ENCODE measurements at regions not wholly inside any gene's neighbourhood (a gene's known extent, or its start where the extent isn't known, plus 50 kb on each side); places are given as distances from the start of the nearest gene placed in this dataset.
A peak's percentile ranks its signal among the peaks of the same experiment; 100 is the strongest.
"Not testable (repeated sequence)": the region's sequence is repeated elsewhere in the genome, so short reads cannot be mapped to it uniquely, and the experiment has no call there.

GRCh38 chr20:53738945-53739798 is 145.5 kb upstream of the ZNF217 start:
- Histone ChIP-seq H3K4me3 (ENCODE audit: low read length) (peak overlapping the region; percentile 49; the same call in 1 of the 2 replicates), H3K27ac (ENCODE audit: low read length) (peak overlapping the region; percentile 37), H3K4me1 (ENCODE audit: insufficient read depth, low read length) (peaks cover 65% of the 10 kb centered on the region)

GRCh38 chr20:53738039-53738944 is 144.7 kb upstream of the ZNF217 start:
- Histone ChIP-seq H3K27ac (ENCODE audit: low read length) (peak overlapping the region; percentile 37), H3K27me3 (ENCODE audit: insufficient read depth, low read length) (no peaks in the 10 kb centered on the region), H3K9ac (ENCODE audit: low read depth, low read length) (peak overlapping the region; percentile 80), H3K4me3 (ENCODE audit: low read length) (peak overlapping the region; percentile 37; the same call in 1 of the 2 replicates), H3K4me1 (ENCODE audit: insufficient read depth, low read length) (peaks cover 62% of the 10 kb centered on the region), H3K36me3 (ENCODE audit: insufficient read depth, low read depth, low read length) (no peaks in the 10 kb centered on the region), H3K9me3 (ENCODE audit: insufficient read depth, low read depth, low read length) (no peaks in the 10 kb centered on the region)

More at GRCh38 chr20:53738945-53739798, 145.5 kb upstream of the ZNF217 start:
- Histone ChIP-seq H3K36me3 (ENCODE audit: insufficient read depth, low read depth, low read length) (no peaks in the 10 kb centered on the region), H3K27me3 (ENCODE audit: insufficient read depth, low read length) (no peaks in the 10 kb centered on the region), H3K9me3 (ENCODE audit: insufficient read depth, low read depth, low read length) (no peaks in the 10 kb centered on the region), H3K9ac (ENCODE audit: low read depth, low read length) (peak overlapping the region; percentile 80)

- Histone ChIP-seq H3K9me3 (ENCODE audit: insufficient read depth, low read depth, low read length) (no peaks in the 10 kb centered on the region), H3K4me1 (ENCODE audit: insufficient read depth, low read length) (peaks cover 62% of the 10 kb centered on the region), H3K27ac (ENCODE audit: low read length) (peak overlapping the region; percentile 37), H3K27me3 (ENCODE audit: insufficient read depth, low read length) (no peaks in the 10 kb centered on the region), H3K36me3 (ENCODE audit: insufficient read depth, low read depth, low read length) (no peaks in the 10 kb centered on the region), H3K4me3 (ENCODE audit: low read length) (peak overlapping the region; percentile 37; the same call in 1 of the 2 replicates), H3K9ac (ENCODE audit: low read depth, low read length) (peak overlapping the region; percentile 80; the same call in 1 of the 2 replicates)
These were observed 143.9 kb upstream of the ZNF217 start for GRCh38 chr20:53737396-53738038.

GRCh38 chr20:53736757-53737395 is 143.2 kb upstream of the ZNF217 start:
- Histone ChIP-seq H3K9me3 (ENCODE audit: insufficient read depth, low read depth, low read length) (no peaks in the 10 kb centered on the region), H3K36me3 (ENCODE audit: insufficient read depth, low read depth, low read length) (no peaks in the 10 kb centered on the region), H3K27ac (ENCODE audit: low read length) (peak overlapping the region; percentile 37), H3K27me3 (ENCODE audit: insufficient read depth, low read length) (no peaks in the 10 kb centered on the region), H3K4me3 (ENCODE audit: low read length) (peak overlapping the region; percentile 37), H3K4me1 (ENCODE audit: insufficient read depth, low read length) (peaks cover 62% of the 10 kb centered on the region), H3K9ac (ENCODE audit: low read depth, low read length) (peak overlapping the region; percentile 80; the same call in 1 of the 2 replicates)

GRCh38 chr20:53736122-53736756 is 142.6 kb upstream of the ZNF217 start:
- H3K4me3 ChIP-seq (ENCODE audit: low read length), result peak overlapping the region; percentile 37
- no peaks in the 10 kb centered on the region for H3K27me3 ChIP-seq (ENCODE audit: insufficient read depth, low read length)
- H3K9me3 ChIP-seq (ENCODE audit: insufficient read depth, low read depth, low read length), result no peaks in the 10 kb centered on the region
- peak overlapping the region; percentile 80; the same call in 1 of the 2 replicates for H3K9ac ChIP-seq (ENCODE audit: low read depth, low read length)
- H3K4me1 ChIP-seq (ENCODE audit: insufficient read depth, low read length), result peaks cover 57% of the 10 kb centered on the region
- peak overlapping the region; percentile 37 for H3K27ac ChIP-seq (ENCODE audit: low read length)
- H3K36me3 ChIP-seq (ENCODE audit: insufficient read depth, low read depth, low read length), result no peaks in the 10 kb centered on the region

GRCh38 chr20:53735536-53736050 is 142.0 kb upstream of the ZNF217 start:
- Histone ChIP-seq H3K4me1 (ENCODE audit: insufficient read depth, low read length) (peaks cover 51% of the 10 kb centered on the region), H3K36me3 (ENCODE audit: insufficient read depth, low read depth, low read length) (no peaks in the 10 kb centered on the region), H3K27me3 (ENCODE audit: insufficient read depth, low read length) (no peaks in the 10 kb centered on the region), H3K9me3 (ENCODE audit: insufficient read depth, low read depth, low read length) (no peaks in the 10 kb centered on the region), H3K9ac (ENCODE audit: low read depth, low read length) (peak overlapping the region; percentile 62; the same call in 1 of the 2 replicates), H3K4me3 (ENCODE audit: low read length) (no peak overlapping the region), H3K27ac (ENCODE audit: low read length) (no peak overlapping the region)

- H3K4me1 ChIP-seq (ENCODE audit: insufficient read depth, low read length), result peaks cover 36% of the 10 kb centered on the region
- no peaks in the 10 kb centered on the region for H3K36me3 ChIP-seq (ENCODE audit: insufficient read depth, low read depth, low read length)
- no peak overlapping the region for H3K4me3 ChIP-seq (ENCODE audit: low read length)
- no peaks in the 10 kb centered on the region for H3K9me3 ChIP-seq (ENCODE audit: insufficient read depth, low read depth, low read length)
- no peak overlapping the region for H3K9ac ChIP-seq (ENCODE audit: low read depth, low read length)
- H3K27ac ChIP-seq (ENCODE audit: low read length), result no peak overlapping the region
- H3K27me3 ChIP-seq (ENCODE audit: insufficient read depth, low read length), result no peaks in the 10 kb centered on the region
These were observed 140.5 kb upstream of the ZNF217 start for GRCh38 chr20:53734006-53734688.

GRCh38 chr20:53731595-53731994 is 138.0 kb upstream of the ZNF217 start:
- no peak overlapping the region for H3K27ac ChIP-seq (ENCODE audit: low read length)
- no peaks in the 10 kb centered on the region for H3K27me3 ChIP-seq (ENCODE audit: insufficient read depth, low read length)
- H3K9ac ChIP-seq (ENCODE audit: low read depth, low read length), result no peak overlapping the region
- peaks cover 11% of the 10 kb centered on the region for H3K4me1 ChIP-seq (ENCODE audit: insufficient read depth, low read length)
- H3K36me3 ChIP-seq (ENCODE audit: insufficient read depth, low read depth, low read length), result no peaks in the 10 kb centered on the region
- no peak overlapping the region for H3K4me3 ChIP-seq (ENCODE audit: low read length)
- H3K9me3 ChIP-seq (ENCODE audit: insufficient read depth, low read depth, low read length), result no peaks in the 10 kb centered on the region

- Histone ChIP-seq H3K9ac (ENCODE audit: low read depth, low read length) (no peak overlapping the region), H3K9me3 (ENCODE audit: insufficient read depth, low read depth, low read length) (no peaks in the 10 kb centered on the region), H3K4me1 (ENCODE audit: insufficient read depth, low read length) (no peaks in the 10 kb centered on the region), H3K27me3 (ENCODE audit: insufficient read depth, low read length) (no peaks in the 10 kb centered on the region), H3K36me3 (ENCODE audit: insufficient read depth, low read depth, low read length) (no peaks in the 10 kb centered on the region), H3K27ac (ENCODE audit: low read length) (no peak overlapping the region), H3K4me3 (ENCODE audit: low read length) (no peak overlapping the region)
These were observed 134.7 kb upstream of the ZNF217 start for GRCh38 chr20:53728359-53728758.

GRCh38 chr20:53727239-53727638 is 133.6 kb upstream of the ZNF217 start:
- not testable (repeated sequence) for H3K36me3 ChIP-seq (ENCODE audit: insufficient read depth, low read depth, low read length); H3K27me3 ChIP-seq (ENCODE audit: insufficient read depth, low read length); H3K9me3 ChIP-seq (ENCODE audit: insufficient read depth, low read depth, low read length); H3K27ac ChIP-seq (ENCODE audit: low read length); H3K4me1 ChIP-seq (ENCODE audit: insufficient read depth, low read length); H3K4me3 ChIP-seq (ENCODE audit: low read length); H3K9ac ChIP-seq (ENCODE audit: low read depth, low read length)

Measured in iPS-20b (cell line).